ENCODE measurements at regions not wholly inside any gene's neighbourhood (a gene's known extent, or its start where the extent isn't known, plus 50 kb on each side); places are given as distances from the start of the nearest gene placed in this dataset.

GRCh38 chr7:14071045-14071444 is 81.6 kb upstream of the ETV1 start:
- no peak overlapping the region for H2BK120ac ChIP-seq (ENCODE audit: low read depth, low read length, poor library complexity, severe bottlenecking)
- no peak overlapping the region for H3K23ac ChIP-seq (ENCODE audit: insufficient read length, low read depth, low read length)
- H3K23me2 ChIP-seq (ENCODE audit: insufficient read length, low read depth, low read length, poor library complexity, severe bottlenecking): no peaks in the 10 kb centered on the region
- H3K9ac ChIP-seq (ENCODE audit: extremely low read depth, insufficient read length, low read length): no peak overlapping the region
- Mint-ChIP-seq H3K9me3 (peaks cover 3 to 7% of the 10 kb centered on the region in 2 experiments; a peak in 3 of 5 replicates), H3K36me3 (ENCODE audit: insufficient read depth in 1 of 3, low read depth in 3 of 3) (peaks cover 0 to 4% (median 2%) of the 10 kb centered on the region in 3 experiments; a peak in 4 of 7 replicates), H3K27ac (peak overlapping the region in 1 of 3 experiments; percentile 75; a peak in 1 of 7 replicates), H3K4me3 (no peak overlapping the region), H3K4me1 (no peaks in the 10 kb centered on the region), H3K27me3 (ENCODE audit: low read depth) (no peaks in the 10 kb centered on the region)
- H2BK12ac ChIP-seq (ENCODE audit: insufficient read length, low read depth, low read length): no peak overlapping the region
- no peak for TF ChIP-seq CTCF (conservative IDR thresholded peaks at IDR 0.05)
- no peak overlapping the region for H2AFZ ChIP-seq (ENCODE audit: low read length)
- no peak overlapping the region for H4K8ac ChIP-seq (replicated peaks; ENCODE audit: insufficient read length, low read depth, low read length)
- H2AK5ac ChIP-seq (ENCODE audit: insufficient read length, low read length): no peak overlapping the region
- no peak overlapping the region for H3K4me2 ChIP-seq (ENCODE audit: insufficient read depth, insufficient read length, low read length)
- H3K79me2 ChIP-seq (ENCODE audit: insufficient read depth, low read length): no peaks in the 10 kb centered on the region
- no CpG with 5 or more reads among the region's 4 CpGs for WGBS (ENCODE audit: extremely low coverage, insufficient read length, low lambda C conversion rate)
- H3T11ph ChIP-seq (ENCODE audit: low read length): no peak overlapping the region
- no peaks in the 10 kb centered on the region for H3K9me3 ChIP-seq (ENCODE audit: control insufficient read depth, low read depth, low read length)
- no peaks in the 10 kb centered on the region for H3K27me3 ChIP-seq (ENCODE audit: insufficient read depth, low read length)
- H3K56ac ChIP-seq (ENCODE audit: insufficient read length, low read depth, low read length): no peak overlapping the region
- no peak overlapping the region for H4K91ac ChIP-seq (ENCODE audit: insufficient read length, low read depth, low read length)
- no peak overlapping the region for H3K14ac ChIP-seq (ENCODE audit: insufficient read depth, low read length)
- no peak overlapping the region for H2BK15ac ChIP-seq (ENCODE audit: low read depth, low read length)
- no peaks in the 10 kb centered on the region for H4K20me1 ChIP-seq (ENCODE audit: control insufficient read depth, insufficient read depth, insufficient read length)
- no peak for DNase-seq
- no peak overlapping the region for H3K4ac ChIP-seq (ENCODE audit: low read depth, low read length)
- no peak overlapping the region for H2BK20ac ChIP-seq (ENCODE audit: low read depth, low read length, poor library complexity, severe bottlenecking)
- H3K79me1 ChIP-seq (ENCODE audit: insufficient read depth, low read depth, low read length, poor library complexity, severe bottlenecking): no peaks in the 10 kb centered on the region
- H3K18ac ChIP-seq (ENCODE audit: insufficient read length, low read depth, low read length): no peak overlapping the region
- no peaks in the 10 kb centered on the region for H3K4me1 ChIP-seq (ENCODE audit: insufficient read depth, low read length)
- no peak overlapping the region for H3K27ac ChIP-seq (ENCODE audit: insufficient read length, low read depth, low read length)
- H2BK5ac ChIP-seq (ENCODE audit: insufficient read length, low read length): no peak overlapping the region
- H4K5ac ChIP-seq (ENCODE audit: insufficient read length, low read depth, low read length): no peak overlapping the region
